ENCODE measurements at regions not wholly inside any gene's neighbourhood (a gene's known extent, or its start where the extent isn't known, plus 50 kb on each side); places are given as distances from the start of the nearest gene placed in this dataset.

DNA sequence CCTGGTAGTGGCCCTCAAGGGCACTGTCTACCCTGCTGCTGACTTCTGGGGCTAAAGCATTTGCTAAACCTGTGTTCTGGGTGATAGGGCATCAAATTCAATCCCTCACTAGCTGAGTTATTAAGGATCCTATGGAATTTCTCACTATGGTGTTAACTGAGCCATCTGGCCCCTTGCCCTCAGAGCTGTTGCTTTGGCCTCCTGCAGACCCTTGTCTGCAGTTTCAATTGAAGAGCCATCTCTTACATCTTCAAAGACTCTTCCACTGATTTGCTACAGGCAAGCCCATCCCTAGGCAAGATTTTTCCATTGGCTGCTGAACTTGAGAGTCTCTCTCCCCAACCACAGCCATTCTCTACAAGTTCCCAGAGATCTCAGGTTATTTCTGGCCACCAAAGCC is 418.2 kb downstream of the ZNF608 start:
- no peaks in the 10 kb centered on the region for H4K20me1 ChIP-seq (ENCODE audit: insufficient read depth)
- no peak overlapping the region for H3K27ac ChIP-seq
- no peak overlapping the region for H2AFZ ChIP-seq (ENCODE audit: low read depth)
- H3K4me1 ChIP-seq (ENCODE audit: low read depth, poor library complexity, severe bottlenecking), result no peaks in the 10 kb centered on the region
- H3K9ac ChIP-seq, result no peak overlapping the region
- H3K4me3 ChIP-seq (IDR thresholded peaks at IDR 0.05; ENCODE audit: insufficient read depth, low read depth, low read length), result no peak overlapping the region
- H3K79me2 ChIP-seq (ENCODE audit: insufficient read depth, low read depth), result no peaks in the 10 kb centered on the region
- H3K36me3 ChIP-seq (ENCODE audit: insufficient read depth), result no peaks in the 10 kb centered on the region
- H3K4me2 ChIP-seq, result no peak overlapping the region
- TF ChIP-seq, protein P1, sequence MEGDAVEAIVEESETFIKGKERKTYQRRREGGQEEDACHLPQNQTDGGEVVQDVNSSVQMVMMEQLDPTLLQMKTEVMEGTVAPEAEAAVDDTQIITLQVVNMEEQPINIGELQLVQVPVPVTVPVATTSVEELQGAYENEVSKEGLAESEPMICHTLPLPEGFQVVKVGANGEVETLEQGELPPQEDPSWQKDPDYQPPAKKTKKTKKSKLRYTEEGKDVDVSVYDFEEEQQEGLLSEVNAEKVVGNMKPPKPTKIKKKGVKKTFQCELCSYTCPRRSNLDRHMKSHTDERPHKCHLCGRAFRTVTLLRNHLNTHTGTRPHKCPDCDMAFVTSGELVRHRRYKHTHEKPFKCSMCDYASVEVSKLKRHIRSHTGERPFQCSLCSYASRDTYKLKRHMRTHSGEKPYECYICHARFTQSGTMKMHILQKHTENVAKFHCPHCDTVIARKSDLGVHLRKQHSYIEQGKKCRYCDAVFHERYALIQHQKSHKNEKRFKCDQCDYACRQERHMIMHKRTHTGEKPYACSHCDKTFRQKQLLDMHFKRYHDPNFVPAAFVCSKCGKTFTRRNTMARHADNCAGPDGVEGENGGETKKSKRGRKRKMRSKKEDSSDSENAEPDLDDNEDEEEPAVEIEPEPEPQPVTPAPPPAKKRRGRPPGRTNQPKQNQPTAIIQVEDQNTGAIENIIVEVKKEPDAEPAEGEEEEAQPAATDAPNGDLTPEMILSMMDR (conservative IDR thresholded peaks at IDR 0.05; ENCODE audit: low read depth, low read length), result no peak
- H3K27me3 ChIP-seq (ENCODE audit: insufficient read depth, low read depth), result no peaks in the 10 kb centered on the region

DNA sequence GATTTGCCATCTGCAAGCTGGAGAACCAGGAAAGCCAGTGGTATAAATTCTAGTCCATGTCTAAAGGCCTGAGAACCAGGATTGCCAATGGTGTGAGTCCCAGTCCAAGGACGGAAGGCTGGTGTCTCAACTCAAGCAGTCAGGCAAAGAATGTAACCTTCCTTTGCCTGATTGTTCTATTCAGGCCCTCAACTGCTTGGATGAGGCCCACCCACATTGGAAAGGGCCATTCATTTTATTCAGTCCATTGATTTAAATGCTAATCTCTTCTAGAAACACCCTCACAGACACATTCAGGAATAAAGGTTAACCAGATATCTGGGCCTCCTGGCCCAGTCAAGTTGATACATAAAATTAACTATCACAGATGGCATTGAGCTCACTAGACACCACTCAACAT is 427.8 kb downstream of the ZNF608 start:
- Histone ChIP-seq H3K36me3 (ENCODE audit: insufficient read depth) (no peaks in the 10 kb centered on the region), H3K27me3 (ENCODE audit: insufficient read depth, low read depth) (no peaks in the 10 kb centered on the region), H3K79me2 (ENCODE audit: insufficient read depth, low read depth) (no peaks in the 10 kb centered on the region), H3K4me3 (IDR thresholded peaks at IDR 0.05; ENCODE audit: insufficient read depth, low read depth, low read length) (no peak overlapping the region), H3K4me1 (ENCODE audit: low read depth, poor library complexity, severe bottlenecking) (no peaks in the 10 kb centered on the region), H3K27ac (no peak overlapping the region), H4K20me1 (ENCODE audit: insufficient read depth) (no peaks in the 10 kb centered on the region), H3K4me2 (no peak overlapping the region), H3K9ac (no peak overlapping the region), H2AFZ (ENCODE audit: low read depth) (no peak overlapping the region)
- TF ChIP-seq, protein P1 (conservative IDR thresholded peaks at IDR 0.05; ENCODE audit: low read depth, low read length), result no peak

DNA sequence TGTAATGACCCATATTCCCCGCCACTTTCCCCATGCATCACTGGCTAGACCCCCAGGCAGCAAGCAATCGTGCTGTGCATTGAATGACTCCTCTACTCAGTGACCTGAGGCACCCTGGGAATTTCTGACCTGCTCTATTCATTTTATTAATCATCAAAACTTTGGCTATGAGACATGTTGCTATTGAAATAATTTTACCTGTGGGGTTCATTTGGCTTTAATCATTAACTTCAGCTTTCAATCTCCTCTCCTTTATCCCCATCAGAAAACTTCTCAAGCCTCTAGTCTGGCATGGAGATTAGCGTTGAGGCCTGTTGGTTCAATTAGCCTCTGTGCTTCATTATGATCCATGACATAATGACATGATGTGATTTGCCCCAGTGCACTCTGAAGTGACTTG is 429.0 kb downstream of the ZNF608 start:
- no peaks in the 10 kb centered on the region for H4K20me1 ChIP-seq (ENCODE audit: insufficient read depth)
- no peak overlapping the region for H2AFZ ChIP-seq (ENCODE audit: low read depth)
- no peak overlapping the region for H3K9ac ChIP-seq
- TF ChIP-seq, protein P1 (conservative IDR thresholded peaks at IDR 0.05; ENCODE audit: low read depth, low read length), result no peak
- no peak overlapping the region for H3K4me2 ChIP-seq
- H3K27ac ChIP-seq, result no peak overlapping the region
- no peak overlapping the region for H3K4me3 ChIP-seq (IDR thresholded peaks at IDR 0.05; ENCODE audit: insufficient read depth, low read depth, low read length)
- H3K4me1 ChIP-seq (ENCODE audit: low read depth, poor library complexity, severe bottlenecking), result no peaks in the 10 kb centered on the region
- H3K27me3 ChIP-seq (ENCODE audit: insufficient read depth, low read depth), result no peaks in the 10 kb centered on the region
- H3K36me3 ChIP-seq (ENCODE audit: insufficient read depth), result no peaks in the 10 kb centered on the region
- no peaks in the 10 kb centered on the region for H3K79me2 ChIP-seq (ENCODE audit: insufficient read depth, low read depth)

DNA sequence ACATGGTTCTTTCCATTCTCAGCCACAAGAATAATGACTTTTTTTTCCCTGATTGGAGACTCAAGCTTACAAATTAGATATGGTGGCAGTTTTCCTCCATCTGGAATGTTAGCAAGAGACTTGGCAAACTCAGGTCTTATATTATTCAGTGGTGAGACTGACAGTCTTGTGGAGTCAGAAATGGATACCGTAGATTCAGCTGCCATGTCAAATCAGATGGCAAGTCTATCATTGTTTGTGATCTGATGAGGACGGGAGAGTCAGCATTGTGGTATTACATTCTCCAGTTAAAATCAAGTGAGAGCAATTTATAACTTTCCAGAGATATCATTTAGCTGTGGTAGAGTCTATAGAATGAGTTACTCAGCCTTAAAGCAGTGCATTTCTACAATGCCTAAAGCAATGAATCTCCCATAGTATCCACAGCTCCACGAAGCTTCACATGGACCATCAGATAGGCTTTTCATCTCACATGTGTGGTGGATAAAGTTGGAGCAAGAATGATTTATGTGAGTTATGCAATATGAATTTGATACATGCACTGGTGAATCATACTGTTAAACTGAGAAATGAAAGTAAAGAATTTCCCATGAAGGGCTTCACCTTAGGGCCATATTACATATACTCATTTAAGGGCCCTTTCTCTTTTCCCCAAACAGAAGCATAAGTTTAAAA is 430.6 kb downstream of the ZNF608 start:
- H3K27me3 ChIP-seq (ENCODE audit: insufficient read depth, low read depth), result no peaks in the 10 kb centered on the region
- H3K27ac ChIP-seq, result no peak overlapping the region
- no peaks in the 10 kb centered on the region for H3K79me2 ChIP-seq (ENCODE audit: insufficient read depth, low read depth)
- H2AFZ ChIP-seq (ENCODE audit: low read depth), result no peak overlapping the region
- TF ChIP-seq, protein P1 (conservative IDR thresholded peaks at IDR 0.05; ENCODE audit: low read depth, low read length), result no peak
- H3K9ac ChIP-seq, result no peak overlapping the region
- H3K4me3 ChIP-seq (IDR thresholded peaks at IDR 0.05; ENCODE audit: insufficient read depth, low read depth, low read length), result no peak overlapping the region
- no peak overlapping the region for H3K4me2 ChIP-seq
- H3K36me3 ChIP-seq (ENCODE audit: insufficient read depth), result no peaks in the 10 kb centered on the region
- no peaks in the 10 kb centered on the region for H3K4me1 ChIP-seq (ENCODE audit: low read depth, poor library complexity, severe bottlenecking)
- no peaks in the 10 kb centered on the region for H4K20me1 ChIP-seq (ENCODE audit: insufficient read depth)
